Lung microvascular endothelial cell (primary cell): ENCODE measurements at regions not wholly inside any gene's neighbourhood (a gene's known extent, or its start where the extent isn't known, plus 50 kb on each side); places are given as distances from the start of the nearest gene placed in this dataset.
A peak's percentile ranks its signal among the peaks of the same experiment; 100 is the strongest.

ENCODE experiments used
- DNase-seq, 2 donors: peaks; one replicate each; pipeline versions ENCODE4 v3.0.0 to v3.0.0-alpha.2; 2010; ENCODE audit warnings: low read depth in 2 of 2

DNA sequence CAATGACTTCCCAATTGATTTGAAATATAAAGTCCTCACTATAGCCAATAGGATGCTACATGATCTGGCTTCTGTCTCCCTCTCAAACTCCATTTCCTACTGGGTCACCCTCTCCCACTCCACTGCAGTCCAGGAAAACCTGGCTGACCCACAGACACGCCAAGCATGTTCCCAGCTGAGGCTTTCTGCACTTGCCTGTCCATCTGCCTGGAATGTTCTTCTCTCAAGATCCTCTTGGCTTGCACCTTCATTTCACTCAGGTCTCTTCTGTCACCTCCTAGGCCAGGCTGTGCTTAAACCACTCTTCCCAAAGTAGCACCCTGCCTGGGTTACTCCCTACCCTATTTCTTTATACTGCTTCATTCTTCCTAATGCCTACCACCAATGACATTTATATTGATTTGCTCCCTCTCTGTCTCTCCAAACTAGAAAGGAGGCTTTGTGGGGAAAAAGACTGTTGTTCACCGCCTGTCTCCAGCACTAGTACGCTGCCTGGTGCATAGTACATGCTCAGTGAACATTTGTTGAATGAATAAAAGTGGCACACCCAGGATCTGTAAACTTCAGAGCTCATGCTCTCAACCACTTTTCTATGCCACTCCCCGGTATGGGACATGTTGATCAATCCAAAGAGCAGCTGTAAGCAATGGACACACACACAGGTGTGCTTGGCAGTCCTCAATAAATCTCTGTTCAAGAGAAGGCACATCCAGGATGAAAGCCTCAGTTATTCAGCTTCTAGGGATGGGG lies 261.3 kb downstream of the FOXO1 start:
- DNase-seq: no peak

DNA sequence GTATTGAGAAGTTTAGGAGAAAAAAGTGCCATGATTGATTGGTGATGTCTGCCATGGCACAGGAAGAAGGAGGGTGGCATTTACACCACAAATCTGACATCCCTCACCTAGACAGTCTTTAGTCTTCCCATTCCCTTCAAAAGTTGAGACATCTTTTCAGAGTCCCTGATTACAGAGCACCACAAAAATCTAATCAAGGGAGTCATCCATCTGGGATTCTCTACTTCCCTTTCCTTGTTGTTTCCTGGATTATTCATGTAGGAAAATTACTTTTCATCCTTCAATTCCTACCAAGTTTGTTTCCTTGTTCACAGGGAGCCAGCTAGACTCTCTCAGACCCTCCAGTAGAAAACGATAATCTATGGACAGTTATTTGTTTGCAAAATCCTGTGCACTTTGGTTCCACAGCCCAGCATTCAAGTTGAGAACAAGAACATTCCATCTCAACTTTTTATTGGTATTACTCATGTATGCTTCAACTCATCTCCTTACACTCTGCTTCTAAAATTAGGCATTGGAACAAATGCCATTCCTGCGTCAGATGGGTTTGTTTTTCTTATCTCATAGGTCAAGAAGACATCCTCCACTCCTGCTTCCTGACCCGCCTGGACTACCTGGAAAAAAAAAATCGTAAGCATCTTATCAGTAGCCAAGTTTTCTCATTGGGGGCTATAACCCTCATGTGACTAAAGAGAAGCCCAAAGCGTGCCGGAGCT lies 259.9 kb downstream of the FOXO1 start:
- DNase-seq: peak; percentile 74 to 85

DNA sequence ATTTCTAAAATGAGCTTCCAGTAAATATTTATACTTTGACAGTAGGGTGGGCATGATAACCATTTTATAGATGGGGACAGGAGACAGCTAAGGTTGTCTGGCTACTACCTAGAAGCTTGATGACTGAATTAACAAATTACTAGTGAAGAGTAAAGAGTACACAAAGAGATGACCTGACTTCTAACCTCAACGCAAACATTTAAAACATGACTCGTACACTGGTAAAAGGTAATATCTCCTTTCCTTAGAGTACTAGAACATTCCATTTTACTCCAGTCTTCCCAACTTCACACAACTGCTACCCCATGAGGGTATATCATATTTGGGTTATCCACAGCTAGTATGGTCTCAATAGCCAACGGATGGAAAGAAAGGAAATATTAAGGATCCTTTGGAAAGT lies 258.9 kb downstream of the FOXO1 start:
- DNase-seq: no peak

- peak; percentile 17 to 76 for DNase-seq
Observed at GRCh38 chr13:40408602-40409001, 257.8 kb downstream of the FOXO1 start.

DNA sequence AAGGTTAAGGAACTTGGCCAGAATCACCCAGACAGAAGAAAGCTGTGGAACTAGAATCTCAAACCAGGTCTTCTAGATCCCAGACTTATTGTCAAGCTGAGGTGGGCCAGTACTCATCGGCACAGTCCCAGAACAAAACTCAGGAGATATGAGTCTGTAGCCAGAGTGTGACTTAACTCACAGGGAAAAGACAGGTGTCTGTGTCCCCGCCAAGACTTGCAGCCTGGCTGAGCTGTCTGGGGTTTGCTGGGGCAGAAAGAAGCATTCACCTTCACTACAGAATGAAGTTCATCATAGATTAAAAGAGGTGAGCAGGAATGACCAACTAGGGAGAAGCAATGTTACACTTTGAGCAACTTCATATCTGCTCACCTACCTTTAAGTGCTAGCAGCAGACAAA lies 257.2 kb downstream of the FOXO1 start:
- no peak for DNase-seq

DNA sequence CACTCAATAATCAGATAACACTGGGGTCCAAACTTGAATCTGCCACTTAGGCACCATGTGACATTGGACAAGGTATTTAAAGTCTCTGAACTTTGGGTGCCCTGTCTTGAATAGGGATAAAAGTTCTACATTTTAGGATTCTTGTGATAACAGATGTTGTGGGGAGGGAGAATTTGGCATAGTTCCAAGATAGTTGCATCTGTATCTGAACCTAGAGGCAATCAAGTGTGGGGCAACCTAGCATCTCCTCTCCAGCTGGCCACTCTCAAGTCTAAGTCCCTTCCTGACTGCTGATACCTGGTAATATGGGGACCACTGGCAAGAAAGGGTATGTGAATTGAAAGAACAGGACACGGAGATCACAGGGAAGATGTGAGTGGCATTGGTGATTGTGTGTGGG lies 256.1 kb downstream of the FOXO1 start:
- no peak for DNase-seq

GRCh38 chr13:40420160-40420740 lies 246.2 kb downstream of the FOXO1 start:
- DNase-seq: no peak

GRCh38 chr13:40422588-40423235 lies 243.7 kb downstream of the FOXO1 start:
- no peak for DNase-seq

DNA sequence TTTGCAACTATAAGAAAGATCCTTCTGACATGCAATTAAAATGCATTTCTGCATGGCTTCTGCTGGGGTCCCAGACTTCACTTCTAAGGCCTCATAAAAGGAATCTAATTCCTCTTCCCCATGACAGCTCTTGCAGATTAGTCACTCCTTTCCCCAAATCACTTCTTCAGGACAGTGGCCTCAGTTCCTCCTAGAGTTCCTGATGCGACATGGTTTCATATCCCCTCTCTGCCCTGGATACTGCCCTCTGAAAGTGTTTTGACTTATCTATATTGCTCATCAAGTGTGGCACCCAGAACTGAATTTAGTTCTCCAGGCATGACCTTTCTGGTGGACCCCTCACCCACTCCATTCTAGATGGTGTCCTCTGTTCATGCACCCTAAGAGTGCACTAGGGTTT lies 238.1 kb downstream of the FOXO1 start:
- DNase-seq: no peak

GRCh38 chr13:40429706-40430545 lies 236.5 kb downstream of the FOXO1 start:
- DNase-seq: no peak

- no peak for DNase-seq
Observed at GRCh38 chr13:40432018-40432978, 234.1 kb downstream of the FOXO1 start.

GRCh38 chr13:40433001-40433400 lies 233.4 kb downstream of the FOXO1 start:
- no peak for DNase-seq

- peak in 1 of 2 donors; percentile 37 for DNase-seq
Observed at GRCh38 chr13:40433577-40433976, 232.9 kb downstream of the FOXO1 start.

DNA sequence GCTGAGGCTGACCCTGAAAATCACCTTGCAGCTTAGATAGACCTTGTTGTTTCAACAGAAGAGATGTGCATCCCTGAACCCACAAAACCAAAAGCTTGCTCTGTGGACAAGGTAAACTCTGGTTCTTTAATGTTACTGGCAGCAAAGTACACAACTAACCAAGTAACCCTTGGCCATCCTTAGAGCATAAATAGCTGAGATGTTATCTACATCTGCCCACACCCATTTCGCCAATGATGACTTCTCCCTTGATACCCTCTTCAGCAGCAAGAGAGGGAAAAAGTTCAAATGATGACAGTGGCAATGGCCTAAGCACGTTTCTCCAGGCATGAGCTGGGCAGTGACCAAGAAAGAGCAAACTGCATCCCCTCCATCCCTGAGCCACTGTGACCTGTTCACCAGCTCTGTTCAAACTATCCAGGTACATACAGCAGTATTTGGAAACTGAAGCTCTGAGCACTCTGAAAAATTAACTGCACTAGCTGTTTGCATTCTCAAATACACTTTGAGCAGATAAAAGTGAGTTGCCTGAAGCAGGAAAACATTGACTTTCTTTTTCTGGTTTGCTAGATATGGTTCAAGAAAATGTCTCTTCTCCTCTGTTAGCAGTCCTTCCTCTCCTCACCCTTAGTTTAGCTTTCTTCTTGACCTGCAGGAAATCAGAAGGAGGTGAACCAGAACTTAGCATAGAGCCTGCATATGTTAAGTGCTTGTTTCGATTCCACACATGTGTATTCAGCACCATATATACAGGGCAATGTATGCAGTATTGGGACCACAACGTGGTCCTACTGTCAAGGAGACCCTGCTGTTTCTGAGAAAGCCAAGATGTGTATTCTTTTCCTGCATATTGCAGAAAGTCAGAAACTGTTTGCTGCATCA lies 231.7 kb downstream of the FOXO1 start:
- no peak for DNase-seq

DNA sequence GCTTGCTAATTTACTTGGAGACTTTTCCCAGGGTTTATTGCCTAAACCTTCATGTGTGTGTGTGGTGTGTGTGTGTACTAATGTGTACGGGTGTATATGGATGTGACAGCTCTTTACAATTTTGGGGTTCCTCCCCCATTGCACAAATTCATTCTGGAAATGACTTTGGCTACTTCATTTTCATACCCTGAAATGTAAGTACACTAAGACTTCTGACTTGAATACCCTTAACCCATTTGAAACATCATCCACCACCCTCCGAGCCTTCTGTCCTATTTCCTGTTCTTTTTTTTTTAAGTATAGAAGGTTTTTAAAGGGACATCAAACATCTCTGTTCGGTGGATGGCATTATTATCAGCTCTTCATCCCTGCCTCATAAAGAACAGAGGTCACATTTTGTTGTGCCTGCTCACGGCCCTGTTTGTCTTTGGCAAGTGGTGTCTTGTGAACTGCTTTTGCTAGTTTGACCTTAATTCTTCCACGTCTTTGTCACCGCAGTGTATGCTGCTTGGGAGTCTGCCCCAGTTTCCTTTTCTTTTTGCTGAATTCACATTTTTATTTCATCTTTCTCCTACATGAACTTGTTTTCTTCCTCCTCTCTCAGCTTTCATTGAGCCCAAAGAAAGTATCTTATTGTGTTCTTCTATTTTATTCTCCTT lies 228.3 kb downstream of the FOXO1 start:
- peak in 1 of 2 donors; percentile 45 for DNase-seq

GRCh38 chr13:40438999-40439797 lies 227.2 kb downstream of the FOXO1 start:
- peak; percentile 49 to 80 for DNase-seq

DNA sequence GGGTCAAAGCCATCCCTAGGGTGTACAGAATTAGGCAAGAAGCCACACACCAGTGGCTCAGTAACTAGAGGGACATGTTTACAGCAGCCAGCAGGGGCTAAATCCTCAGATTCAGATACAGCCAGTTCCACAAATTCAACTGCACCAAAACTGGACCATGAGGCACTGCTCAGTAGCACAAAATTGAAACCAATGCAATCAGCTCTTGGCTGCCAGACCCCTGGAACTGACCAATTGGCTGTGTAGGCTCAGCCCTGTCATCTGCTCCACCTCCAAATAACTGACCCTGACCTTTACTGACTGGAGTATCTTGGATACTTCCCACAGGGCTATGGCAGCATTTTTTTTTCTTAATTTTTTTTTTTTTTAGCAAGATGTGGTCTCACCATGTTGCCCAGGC lies 226.5 kb downstream of the FOXO1 start:
- peak in 1 of 2 donors; percentile 22 for DNase-seq
